GM10248 (cell line): ENCODE measurements at regions not wholly inside any gene's neighbourhood (a gene's known extent, or its start where the extent isn't known, plus 50 kb on each side); places are given as distances from the start of the nearest gene placed in this dataset.

ENCODE experiments used
- CTCF ChIA-PET: fragments of 300-600 bp; sonication (Branson Sonifier 250); formaldehyde crosslinking; extraction: SDS; loops from one replicate; lab custom pipeline; 2021; ENCODE audit warnings: antibody characterized with exemption; lab: Yijun Ruan, JAX
- POLR2A ChIA-PET: fragments of 350-650 bp; sonication (Branson Sonifier 250); formaldehyde crosslinking; extraction: SDS; loops from one replicate; lab custom pipeline; 2020; ENCODE audit warnings: antibody characterized with exemption; lab: Yijun Ruan, JAX
- DNase-seq: peaks from one replicate; pipeline ENCODE4 v3.0.0; 2012; ENCODE audit errors: extremely low spot score
- CTCF ChIP-seq: IDR thresholded peaks from 2 replicates; pipeline ENCODE4 v1.5.1; 2012; ENCODE audit warnings: mild to moderate bottlenecking, low read depth; ENCODE audit errors: extremely low read depth, missing control alignments, control extremely low read depth

- CTCF ChIA-PET = interaction anchor here (1.0 kb wide), 1 partner anchor 11 kb away, joined by 4 read pairs; no protein-coding TSS in a partner anchor
- no peak for DNase-seq
- no peak for TF ChIP-seq CTCF
- POLR2A ChIA-PET = no interaction called here
Observed at GRCh38 chr17:70414300-70414699, 245.0 kb downstream of the KCNJ2 start.

- POLR2A ChIA-PET = no interaction called here
- TF ChIP-seq CTCF = no peak
- CTCF ChIA-PET = no interaction called here
- no peak for DNase-seq
Observed at GRCh38 chr17:70420861-70421445, 251.6 kb downstream of the KCNJ2 start.

- no peak for DNase-seq
Observed at GRCh38 chr17:70422862-70423261, 253.5 kb downstream of the KCNJ2 start.

GRCh38 chr17:70423562-70423961 is 254.2 kb downstream of the KCNJ2 start:
- DNase-seq = no peak
- no peak for TF ChIP-seq CTCF
- ChIA-PET POLR2A (no interaction called here), CTCF (no interaction called here)

More at GRCh38 chr17:70422862-70423261, 253.5 kb downstream of the KCNJ2 start:
- POLR2A ChIA-PET = no interaction called here
- TF ChIP-seq CTCF = no peak
- CTCF ChIA-PET = no interaction called here

- POLR2A ChIA-PET = no interaction called here
- no peak for DNase-seq
- CTCF ChIA-PET = interaction anchor here (0.6 to 1.0 kb wide), 3 partner anchors 9 to 882 kb away, joined by 3 read pairs; no protein-coding TSS in a partner anchor
- no peak for TF ChIP-seq CTCF
Observed at GRCh38 chr17:70426752-70427151, 257.4 kb downstream of the KCNJ2 start.

GRCh38 chr17:70434536-70435490 is 265.5 kb downstream of the KCNJ2 start:
- TF ChIP-seq CTCF = no peak
- DNase-seq = no peak
- ChIA-PET CTCF (interaction anchor here (0.9 to 1.2 kb wide), 3 partner anchors 10 to 79 kb away, joined by 3 read pairs; no protein-coding TSS in a partner anchor), POLR2A (no interaction called here)
